Activated CD8-positive, alpha-beta memory T cell treated with anti-CD3 and anti-CD28 coated beads for 24 hours (primary cell): ENCODE measurements at regions not wholly inside any gene's neighbourhood (a gene's known extent, or its start where the extent isn't known, plus 50 kb on each side); places are given as distances from the start of the nearest gene placed in this dataset.
A peak's percentile ranks its signal among the peaks of the same experiment; 100 is the strongest.

ENCODE experiments used
- DNase-seq: peaks from one replicate; pipeline ENCODE4 v3.0.0-alpha.2; 2020

DNA sequence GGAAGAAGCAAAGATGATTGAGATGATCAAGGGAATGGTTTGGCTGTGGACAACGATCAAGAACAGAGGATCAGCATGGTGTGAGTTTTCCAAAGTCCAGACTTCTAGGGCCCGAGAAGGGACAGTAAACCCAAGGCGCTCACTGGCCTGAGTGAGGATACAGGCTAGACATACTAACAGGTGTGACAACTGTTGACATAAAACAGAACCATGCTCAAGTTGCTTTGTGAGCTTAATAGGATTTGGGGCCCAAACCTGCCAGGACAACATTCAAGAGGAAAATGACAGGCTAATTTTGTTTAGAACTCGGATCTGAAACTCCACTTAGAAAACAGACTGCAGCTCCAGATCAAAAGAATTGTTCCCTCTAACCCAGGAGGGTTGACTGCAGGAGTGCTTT, 68.1 kb upstream of the ACKR3 start:
- no peak for DNase-seq

DNA sequence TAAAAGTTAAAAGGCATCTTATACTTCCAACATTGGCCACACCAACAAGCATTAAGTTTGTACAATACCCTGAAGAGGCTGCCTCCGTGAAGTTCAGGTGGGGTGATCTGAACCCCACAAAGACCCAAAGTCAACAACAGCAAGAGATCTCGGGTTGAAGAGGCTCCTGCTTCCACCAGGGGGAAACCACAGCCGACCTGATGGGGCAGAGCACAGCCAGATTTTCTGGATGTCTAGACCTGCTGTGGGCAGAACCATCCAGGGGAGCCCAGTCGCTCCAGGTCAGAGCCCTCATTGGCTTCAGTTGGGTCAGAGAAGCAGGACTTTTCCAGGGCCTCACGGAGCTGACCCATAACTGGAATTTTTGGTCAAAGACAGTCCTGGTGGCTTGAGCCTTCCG, 66.5 kb upstream of the ACKR3 start:
- DNase-seq, result no peak

DNA sequence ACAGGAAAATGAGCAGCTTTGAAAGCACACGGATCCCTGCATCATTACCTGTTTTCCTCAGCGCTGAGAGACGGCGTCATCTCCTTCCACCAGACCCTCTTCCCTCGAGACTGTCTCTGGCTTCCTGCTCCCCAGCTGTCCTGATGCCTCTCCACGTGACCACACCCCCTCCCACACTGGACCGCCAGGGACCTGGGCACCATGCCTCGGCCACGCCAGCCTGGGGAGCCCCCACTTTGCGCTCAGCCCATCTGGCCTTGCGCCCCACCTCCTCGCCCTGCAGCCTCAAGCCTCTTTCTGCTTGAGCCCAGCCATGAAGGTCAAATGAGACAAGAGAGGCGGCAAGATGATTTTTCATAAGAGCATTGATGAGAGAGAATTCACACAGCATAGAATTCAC, 66.0 kb upstream of the ACKR3 start:
- no peak for DNase-seq

DNA sequence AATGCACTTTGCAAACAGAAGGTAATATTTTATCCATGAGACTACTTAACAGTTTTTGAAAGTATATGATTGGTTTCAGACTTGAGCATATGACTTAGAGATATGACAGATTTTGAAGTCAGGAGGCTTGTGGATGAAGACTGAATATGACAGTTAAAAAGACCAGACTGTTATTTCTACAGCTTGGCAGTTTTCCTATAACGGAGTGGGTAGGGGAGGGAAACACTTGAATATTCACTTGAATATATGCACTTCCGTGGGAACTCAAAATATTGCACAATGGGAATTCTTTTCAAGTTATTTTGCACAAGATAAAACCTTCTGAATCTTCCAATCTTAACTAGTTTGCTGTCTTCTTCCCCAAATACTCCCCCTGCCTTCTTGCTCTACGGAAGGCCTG, 64.6 kb upstream of the ACKR3 start:
- DNase-seq, result no peak

DNA sequence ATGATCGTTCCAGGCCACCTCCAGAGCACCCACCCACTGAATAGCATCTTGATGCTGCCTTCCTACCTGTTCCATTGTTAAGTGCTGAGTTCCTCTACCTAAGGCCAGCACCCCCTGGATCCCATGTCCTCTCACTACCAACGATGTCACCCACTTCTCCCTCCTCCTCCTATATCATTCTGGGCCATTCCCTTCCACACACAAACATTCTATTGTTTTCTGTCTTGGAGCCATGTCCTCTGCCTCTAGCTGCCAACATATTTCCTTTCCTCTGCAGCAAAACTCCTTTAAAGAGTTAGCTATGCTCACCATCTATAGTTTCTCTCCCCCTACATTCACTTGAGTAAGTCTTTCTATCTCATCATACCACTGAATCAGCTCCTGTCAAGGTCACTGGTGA, 64.0 kb upstream of the ACKR3 start:
- no peak for DNase-seq

DNA sequence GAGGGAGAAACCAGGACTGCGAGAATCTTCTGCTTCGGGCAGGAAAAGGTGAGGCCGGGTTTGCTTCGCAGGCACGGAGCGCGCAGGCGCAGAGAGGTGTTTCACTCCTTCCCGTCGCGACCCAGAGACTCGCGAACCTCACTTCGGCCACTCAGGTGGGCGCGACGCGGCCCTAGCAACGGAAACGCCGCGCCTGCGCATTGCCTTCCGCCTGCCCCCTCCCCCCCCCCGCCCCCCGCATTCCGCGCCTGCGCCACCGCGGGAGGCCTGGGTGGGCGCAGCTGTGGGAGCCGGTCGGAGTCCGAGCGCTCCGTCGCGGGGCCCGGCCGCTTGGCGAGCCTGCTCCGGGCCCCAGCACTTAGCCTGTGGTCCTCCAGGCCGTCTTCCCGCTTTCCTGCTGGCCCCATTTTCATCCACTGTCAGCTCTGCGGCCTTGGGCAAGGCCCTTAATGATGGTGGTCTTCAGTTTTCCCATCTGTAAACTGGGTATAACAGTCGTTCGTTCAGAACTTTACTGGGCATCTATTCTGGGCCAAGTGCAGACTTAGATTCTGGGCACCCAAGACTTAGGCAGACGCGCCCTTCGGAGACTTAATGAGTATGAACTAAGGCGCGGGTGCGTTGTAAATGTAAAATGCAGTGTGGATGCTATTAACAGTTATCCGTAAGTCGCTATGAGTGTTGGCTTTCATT, 62.1 kb upstream of the ACKR3 start:
- peak; percentile 81 for DNase-seq

DNA sequence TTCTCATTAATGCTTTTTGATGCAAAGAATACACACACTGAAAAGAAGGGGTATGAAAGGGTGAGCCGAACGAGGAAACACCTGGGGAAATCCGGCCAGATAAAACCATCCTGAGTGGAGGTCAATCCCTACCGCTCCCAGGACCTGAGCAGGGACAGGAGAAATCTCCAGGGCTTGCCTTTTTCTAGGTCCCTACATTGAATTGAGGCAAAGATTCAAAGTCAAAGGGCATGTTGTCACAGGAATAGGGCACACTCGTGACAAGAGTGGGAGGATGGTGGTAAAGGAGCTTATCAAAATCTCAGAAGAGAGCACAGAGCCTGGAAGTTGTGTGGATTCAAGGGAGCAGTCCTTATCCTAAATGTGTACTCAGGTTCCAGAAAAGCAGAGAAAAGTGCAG, 61.2 kb upstream of the ACKR3 start:
- no peak for DNase-seq

DNA sequence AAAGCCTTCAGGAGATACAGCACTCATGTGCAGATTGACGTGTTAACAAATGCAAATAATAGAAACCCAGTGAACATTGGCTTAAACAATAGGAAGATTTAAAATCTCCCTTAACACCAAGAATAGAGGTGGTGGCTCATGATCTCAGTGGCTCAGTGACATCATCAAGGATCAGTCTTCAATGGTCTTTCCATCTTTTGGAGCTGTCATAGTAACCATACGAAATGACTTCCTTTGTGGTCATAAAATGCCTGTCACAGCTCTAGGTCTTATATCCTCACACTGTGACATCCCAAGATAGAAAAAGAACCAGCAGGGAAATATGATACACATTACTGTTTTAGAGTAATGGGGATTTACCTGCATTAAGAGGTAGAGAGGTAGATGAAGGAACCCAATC, 59.6 kb upstream of the ACKR3 start:
- DNase-seq, result no peak

DNA sequence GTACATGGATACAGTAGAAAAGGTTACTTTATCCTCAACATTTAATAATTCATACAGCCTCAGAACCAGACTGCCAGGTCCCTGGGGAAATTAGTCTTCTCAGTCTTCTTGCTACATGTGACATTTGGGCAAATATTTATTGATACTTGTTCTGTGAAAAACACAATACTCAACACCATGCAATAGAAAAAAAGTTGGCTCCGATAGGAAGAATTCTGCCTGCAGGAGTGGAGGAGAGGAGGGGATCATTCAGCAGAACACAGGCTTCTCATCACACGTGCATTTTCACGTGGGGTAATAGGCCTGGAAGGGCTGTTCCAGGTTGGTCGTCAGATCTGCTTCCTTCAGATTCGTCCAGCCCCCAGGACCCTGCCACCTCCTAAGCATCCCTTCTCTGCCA, 58.4 kb upstream of the ACKR3 start:
- no peak for DNase-seq

DNA sequence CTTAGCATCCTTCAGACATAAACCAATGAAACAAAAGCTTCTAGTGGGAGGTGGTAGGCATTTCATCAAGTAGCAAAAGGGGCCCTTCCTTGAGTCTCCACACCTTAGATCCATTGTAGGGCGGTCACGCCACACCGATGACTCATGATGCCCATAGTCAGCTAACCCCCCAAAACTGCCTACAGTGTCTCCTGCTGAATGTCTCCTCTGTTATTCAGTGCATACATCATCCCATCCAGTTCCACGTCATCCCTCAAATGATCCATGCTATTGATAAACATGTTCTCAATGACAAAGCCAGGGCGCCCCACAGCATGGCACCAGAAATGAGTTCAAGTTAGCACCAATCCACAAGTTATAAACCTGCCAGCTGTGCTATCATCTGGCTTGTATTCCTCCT, 57.4 kb upstream of the ACKR3 start:
- DNase-seq, result no peak

DNA sequence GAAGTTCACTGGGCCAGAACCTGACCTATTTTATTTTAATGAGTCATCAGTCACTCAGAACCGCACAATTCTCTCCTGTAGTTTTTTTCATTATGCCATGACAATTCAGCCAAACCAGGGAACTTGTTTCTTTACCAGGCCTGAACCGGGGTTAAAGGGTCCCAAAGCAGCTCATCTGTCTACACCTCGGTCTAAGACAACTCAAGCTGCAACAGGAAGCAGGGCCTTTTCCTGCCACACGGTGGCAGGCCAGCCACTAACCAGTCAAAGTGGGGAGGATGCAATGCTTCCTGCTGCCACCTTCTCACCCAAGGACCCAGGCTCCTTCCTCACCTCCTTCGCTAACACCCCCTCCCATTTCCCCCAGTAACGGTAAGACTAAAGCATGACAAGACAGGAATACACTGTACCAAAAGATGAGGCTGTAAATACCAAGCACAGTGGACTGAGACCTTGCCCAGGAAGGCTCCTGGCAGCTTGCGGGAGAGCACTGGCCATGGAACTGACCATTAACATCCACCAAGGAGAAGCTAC, 56.7 kb upstream of the ACKR3 start:
- peak; percentile 84 for DNase-seq

DNA sequence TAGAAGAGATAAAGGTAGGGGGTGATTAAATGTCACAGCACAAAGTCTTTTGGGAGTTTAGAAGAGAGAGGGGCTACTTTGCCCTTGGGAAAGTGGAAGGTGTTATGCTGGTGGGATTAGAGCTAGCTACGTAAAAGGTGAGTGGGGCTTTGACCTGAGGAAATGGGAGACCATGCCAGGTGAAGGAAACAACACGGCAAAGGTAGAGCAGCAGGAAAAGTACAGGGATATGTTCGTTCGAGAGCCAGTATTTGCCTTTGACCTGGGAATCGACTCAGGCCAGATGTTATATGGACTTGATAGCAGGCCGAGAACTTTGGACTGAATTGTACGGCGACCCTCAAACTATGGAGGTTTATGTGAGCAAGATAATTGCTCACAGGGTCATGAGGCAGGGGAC, 55.7 kb upstream of the ACKR3 start:
- no peak for DNase-seq

DNA sequence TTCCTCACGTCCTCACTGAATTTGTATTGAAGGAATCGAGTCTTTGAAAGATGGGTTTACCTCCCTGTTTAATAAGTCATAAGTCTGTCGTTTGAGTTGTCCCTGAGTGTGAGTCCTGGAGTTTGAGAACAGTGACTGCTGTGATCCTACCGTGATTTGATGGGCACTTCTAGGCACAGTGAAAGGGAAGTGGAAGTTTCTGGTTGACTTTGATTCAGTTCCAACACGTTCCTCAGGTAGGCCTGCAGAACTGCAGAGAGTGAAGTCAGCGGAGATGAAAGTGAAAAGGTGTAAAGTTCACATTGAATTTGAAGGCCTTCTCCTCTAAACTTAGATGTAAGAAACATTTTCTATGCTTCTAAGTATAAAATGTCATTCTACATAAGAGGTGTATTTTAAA, 52.9 kb upstream of the ACKR3 start:
- DNase-seq, result no peak

DNA sequence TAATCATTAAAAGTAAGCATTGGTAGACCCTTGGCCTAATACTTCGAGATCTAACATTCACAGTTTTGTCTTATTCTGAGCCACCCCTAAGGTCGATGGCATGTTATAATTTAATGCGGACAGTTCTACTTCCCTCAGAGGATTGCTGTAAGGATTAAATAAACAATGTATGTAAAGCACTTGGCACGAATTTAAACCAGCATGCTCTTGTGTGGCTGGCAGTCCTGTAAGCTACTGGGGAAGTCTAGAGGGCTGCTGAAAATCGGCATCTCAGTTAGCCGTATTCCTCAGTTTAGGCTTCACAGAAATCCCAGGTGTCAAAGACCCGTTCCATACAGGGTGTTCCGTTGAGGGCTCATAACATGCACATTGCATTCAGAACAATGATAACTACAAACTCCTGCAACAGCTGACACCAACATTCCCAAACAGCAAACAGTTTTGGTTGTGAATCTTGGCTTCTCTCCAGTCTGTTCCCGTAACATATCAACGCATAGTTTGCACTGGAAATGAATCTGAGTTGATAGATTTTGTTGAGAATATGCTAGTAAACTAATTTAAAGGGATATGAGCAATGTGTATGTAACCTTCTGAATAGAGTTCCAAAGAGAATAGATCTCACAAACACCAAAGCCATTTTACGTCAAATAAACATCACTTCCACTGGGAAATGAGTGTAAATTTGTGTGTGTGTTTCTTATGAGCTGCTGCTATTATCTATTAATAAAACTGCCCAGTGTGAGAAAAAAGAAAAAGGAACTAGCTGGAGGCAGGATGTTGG, 52.2 kb upstream of the ACKR3 start:
- DNase-seq, result no peak
